WTC11 (cell line): ENCODE measurements at regions not wholly inside any gene's neighbourhood (a gene's known extent, or its start where the extent isn't known, plus 50 kb on each side); places are given as distances from the start of the nearest gene placed in this dataset.

ENCODE experiments used
- CREB1 ChIP-seq: sonication (generic); formaldehyde crosslinking; IDR thresholded peaks from 2 replicates; pipeline ENCODE4 v1.8.0; 2023; ENCODE audit warnings: mild to moderate bottlenecking, missing genetic modification reagents
- ZNF263 ChIP-seq: sonication (generic); formaldehyde crosslinking; IDR thresholded peaks from 2 replicates; pipeline ENCODE4 v1.8.1; 2022; ENCODE audit warnings: low read depth, mild to moderate bottlenecking, moderate library complexity, missing genetic modification reagents
- TF ChIP-seq, protein P1 (sequence below): sonication (generic); formaldehyde crosslinking; IDR thresholded peaks from 2 replicates; pipeline ENCODE4 v1.8.1; 2022; ENCODE audit warnings: low read depth, mild to moderate bottlenecking, moderate library complexity, missing genetic modification reagents, borderline replicate concordance
- TF ChIP-seq, protein P2 (sequence below): sonication (generic); formaldehyde crosslinking; IDR thresholded peaks from 2 replicates; pipeline ENCODE4 v1.8.1; 2023; ENCODE audit warnings: mild to moderate bottlenecking, missing genetic modification reagents
- TF ChIP-seq, protein P3 (sequence below): fragments of 200-600 bp; IDR thresholded peaks from 2 replicates; pipeline ENCODE4 v1.8.0; 2022; ENCODE audit warnings: antibody characterized with exemption

DNA sequence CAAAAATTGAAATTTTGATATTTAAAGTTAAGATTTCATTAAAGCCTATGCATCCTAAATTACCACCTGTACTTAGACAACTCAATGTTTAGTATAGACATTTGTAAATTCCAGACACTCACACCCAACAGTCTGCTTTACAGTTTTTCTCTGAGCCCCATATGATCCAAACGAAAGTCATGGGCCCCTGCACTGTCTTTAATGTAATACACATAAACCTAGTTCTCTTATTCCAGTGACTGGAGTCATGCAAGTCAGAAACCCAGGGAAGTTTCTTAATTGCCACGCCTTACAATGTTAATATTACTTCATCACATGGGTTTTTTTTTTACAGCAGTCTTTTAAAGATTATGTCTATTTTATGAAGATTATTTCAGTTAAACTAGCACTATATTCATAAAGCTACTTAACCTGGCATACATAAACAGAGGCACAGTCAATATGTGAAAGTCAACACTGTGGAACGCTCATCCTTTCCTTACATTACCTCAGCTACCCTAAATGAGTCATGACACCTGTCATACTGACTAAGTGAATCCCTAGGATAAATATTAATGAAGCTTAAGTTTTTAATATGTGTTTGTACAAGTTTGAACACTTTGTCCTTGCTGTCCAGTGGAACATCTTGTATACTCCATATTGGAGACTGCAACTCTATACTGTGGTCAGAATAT is 67.7 kb upstream of the H2AZ1 start:
- TF ChIP-seq, protein P1, sequence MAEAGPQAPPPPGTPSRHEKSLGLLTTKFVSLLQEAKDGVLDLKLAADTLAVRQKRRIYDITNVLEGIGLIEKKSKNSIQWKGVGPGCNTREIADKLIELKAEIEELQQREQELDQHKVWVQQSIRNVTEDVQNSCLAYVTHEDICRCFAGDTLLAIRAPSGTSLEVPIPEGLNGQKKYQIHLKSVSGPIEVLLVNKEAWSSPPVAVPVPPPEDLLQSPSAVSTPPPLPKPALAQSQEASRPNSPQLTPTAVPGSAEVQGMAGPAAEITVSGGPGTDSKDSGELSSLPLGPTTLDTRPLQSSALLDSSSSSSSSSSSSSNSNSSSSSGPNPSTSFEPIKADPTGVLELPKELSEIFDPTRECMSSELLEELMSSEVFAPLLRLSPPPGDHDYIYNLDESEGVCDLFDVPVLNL = no peak
- TF ChIP-seq ZNF263 (CRISPR knock-in tag) = no peak
- no peak for TF ChIP-seq CREB1
- TF ChIP-seq, protein P2, sequence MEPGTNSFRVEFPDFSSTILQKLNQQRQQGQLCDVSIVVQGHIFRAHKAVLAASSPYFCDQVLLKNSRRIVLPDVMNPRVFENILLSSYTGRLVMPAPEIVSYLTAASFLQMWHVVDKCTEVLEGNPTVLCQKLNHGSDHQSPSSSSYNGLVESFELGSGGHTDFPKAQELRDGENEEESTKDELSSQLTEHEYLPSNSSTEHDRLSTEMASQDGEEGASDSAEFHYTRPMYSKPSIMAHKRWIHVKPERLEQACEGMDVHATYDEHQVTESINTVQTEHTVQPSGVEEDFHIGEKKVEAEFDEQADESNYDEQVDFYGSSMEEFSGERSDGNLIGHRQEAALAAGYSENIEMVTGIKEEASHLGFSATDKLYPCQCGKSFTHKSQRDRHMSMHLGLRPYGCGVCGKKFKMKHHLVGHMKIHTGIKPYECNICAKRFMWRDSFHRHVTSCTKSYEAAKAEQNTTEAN (CRISPR knock-in tag) = no peak
- TF ChIP-seq, protein P3, sequence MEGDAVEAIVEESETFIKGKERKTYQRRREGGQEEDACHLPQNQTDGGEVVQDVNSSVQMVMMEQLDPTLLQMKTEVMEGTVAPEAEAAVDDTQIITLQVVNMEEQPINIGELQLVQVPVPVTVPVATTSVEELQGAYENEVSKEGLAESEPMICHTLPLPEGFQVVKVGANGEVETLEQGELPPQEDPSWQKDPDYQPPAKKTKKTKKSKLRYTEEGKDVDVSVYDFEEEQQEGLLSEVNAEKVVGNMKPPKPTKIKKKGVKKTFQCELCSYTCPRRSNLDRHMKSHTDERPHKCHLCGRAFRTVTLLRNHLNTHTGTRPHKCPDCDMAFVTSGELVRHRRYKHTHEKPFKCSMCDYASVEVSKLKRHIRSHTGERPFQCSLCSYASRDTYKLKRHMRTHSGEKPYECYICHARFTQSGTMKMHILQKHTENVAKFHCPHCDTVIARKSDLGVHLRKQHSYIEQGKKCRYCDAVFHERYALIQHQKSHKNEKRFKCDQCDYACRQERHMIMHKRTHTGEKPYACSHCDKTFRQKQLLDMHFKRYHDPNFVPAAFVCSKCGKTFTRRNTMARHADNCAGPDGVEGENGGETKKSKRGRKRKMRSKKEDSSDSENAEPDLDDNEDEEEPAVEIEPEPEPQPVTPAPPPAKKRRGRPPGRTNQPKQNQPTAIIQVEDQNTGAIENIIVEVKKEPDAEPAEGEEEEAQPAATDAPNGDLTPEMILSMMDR = no peak
